GM12874 (cell line): ENCODE measurements at regions not wholly inside any gene's neighbourhood (a gene's known extent, or its start where the extent isn't known, plus 50 kb on each side); places are given as distances from the start of the nearest gene placed in this dataset.

Experiments
- TF ChIP-seq, protein P1 (sequence below): IDR thresholded peaks from 2 replicates; pipeline ENCODE4 v1.5.1; 2011; ENCODE audit warnings: low read depth, mild to moderate bottlenecking, control low read depth, low read length, moderate library complexity; ENCODE audit not compliant: insufficient read depth

DNA sequence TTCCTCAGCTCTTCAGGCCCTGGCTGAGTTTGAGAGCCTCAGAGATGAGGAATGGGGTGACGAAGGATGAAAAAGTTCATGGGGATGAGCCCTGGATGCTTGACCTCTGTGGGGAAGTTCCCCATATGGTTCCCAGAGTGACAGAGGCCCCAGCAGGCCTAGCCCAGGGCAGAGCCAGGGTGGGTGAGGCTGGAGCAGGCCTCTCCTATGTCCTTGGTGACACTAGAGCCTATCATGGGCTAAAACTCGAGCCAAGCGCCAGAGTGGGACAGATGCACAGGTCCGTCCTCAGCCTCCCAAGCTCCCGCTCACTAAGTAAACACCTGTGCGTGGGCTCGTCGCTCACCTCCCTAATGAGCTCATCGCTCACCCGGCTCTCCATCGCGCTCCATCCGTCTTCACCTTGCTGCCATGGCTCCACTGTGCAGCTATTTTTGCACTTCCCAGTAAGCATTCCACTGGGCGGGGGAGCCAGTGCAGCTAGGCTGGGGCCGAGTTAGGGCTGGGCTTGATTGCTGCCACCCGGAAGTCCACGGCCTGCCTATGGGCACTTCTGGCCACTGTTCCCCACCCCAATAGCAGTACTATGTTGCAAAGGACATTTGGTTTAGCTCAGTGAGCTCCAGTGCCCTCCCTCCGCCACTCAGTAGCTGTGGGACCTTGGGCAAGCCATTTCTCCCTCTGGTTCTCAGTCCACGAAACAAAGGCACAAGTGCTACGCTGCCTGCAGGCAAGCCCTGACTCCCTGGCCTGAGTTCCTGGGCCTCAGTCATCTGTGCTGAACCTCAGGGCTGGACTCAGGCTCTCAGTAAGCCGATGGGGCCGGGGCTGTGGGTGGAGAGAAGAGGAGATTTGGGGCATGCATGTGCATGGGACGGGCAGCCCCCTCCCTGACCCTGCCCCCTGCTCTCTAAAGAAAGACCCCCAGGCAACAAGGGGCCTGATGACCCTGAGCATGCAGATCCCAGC, 117.3 kb upstream of the PCBD1 start:
- TF ChIP-seq, protein P1, sequence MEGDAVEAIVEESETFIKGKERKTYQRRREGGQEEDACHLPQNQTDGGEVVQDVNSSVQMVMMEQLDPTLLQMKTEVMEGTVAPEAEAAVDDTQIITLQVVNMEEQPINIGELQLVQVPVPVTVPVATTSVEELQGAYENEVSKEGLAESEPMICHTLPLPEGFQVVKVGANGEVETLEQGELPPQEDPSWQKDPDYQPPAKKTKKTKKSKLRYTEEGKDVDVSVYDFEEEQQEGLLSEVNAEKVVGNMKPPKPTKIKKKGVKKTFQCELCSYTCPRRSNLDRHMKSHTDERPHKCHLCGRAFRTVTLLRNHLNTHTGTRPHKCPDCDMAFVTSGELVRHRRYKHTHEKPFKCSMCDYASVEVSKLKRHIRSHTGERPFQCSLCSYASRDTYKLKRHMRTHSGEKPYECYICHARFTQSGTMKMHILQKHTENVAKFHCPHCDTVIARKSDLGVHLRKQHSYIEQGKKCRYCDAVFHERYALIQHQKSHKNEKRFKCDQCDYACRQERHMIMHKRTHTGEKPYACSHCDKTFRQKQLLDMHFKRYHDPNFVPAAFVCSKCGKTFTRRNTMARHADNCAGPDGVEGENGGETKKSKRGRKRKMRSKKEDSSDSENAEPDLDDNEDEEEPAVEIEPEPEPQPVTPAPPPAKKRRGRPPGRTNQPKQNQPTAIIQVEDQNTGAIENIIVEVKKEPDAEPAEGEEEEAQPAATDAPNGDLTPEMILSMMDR, result no peak

DNA sequence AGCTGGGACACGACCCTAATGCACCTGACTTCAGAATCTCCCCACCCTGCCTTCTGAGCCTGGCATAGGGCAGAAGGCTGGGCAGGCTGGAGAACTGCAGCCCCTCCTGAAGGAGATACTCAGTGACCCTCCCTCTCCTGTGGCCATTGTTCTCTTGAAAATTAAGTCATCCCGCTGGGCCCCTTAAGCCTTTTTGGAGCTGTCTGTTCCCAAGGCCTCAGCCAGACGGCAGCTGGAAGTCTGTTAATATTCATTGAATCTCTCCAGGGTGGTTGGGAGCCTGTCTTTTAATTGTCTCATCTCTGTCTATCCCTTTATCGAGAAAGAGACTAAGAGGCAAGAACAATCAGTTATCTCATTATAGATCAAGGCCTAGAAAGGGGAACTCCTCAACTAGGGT, 118.1 kb upstream of the PCBD1 start:
- TF ChIP-seq, protein P1, result no peak

DNA sequence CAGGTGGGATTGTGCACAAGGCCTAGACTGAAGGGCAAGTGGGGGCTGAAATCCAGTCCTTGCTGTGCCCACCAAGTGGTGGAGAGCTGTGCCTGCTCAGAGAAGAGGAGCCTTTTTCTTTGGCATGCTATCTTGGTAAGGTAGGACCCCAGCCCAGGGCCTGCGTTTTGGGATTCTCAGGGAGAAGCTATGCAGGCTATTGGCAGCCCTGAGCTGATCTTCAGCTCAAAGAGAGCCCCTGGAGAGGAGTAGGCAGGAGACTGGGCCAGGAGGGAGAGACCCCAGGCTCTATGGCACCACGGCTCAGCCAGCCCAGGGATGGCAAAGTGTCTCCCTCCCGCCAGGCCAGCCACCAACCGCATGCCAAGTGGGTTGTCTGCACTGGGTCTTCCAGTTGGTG, 119.2 kb upstream of the PCBD1 start:
- TF ChIP-seq, protein P1, result no peak

DNA sequence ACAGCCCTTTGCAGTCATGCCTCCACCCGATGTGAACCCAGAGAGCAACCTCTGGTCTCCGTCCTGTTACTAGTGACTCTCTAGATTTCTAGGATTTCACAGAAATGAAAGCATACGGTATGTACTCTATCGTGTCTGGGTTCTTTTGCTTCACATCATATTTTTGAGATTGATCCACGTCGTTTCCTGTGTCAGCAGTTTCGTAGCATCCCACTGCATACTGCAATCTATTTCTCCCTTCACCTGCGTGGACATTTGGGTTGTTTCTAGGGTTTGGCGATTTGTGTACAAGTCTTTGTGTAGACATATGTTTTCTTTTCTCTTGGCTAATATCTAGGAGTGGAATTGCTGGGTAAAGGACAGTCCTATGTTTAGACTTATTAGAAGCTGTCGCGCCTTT, 119.8 kb upstream of the PCBD1 start:
- TF ChIP-seq, protein P1, result no peak

DNA sequence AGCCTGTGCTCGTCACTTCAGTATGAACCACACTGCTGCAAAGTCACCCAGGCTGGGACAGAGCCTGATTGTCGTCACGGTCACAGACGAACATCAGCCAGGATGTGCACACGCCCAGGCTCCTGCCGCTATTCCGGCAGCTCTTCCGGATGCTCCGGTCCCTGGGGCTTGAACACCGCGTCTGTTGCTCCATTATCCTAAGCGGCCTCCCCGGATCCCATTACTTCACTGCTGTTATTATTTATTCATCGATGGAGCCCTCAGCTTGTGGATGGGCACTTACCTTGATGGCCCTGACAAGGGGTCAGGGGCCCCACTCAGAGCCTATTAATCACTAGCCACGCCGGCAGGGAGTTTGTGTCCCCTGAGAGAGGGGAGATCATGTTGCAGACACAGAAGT, 120.8 kb upstream of the PCBD1 start:
- TF ChIP-seq, protein P1, result no peak

DNA sequence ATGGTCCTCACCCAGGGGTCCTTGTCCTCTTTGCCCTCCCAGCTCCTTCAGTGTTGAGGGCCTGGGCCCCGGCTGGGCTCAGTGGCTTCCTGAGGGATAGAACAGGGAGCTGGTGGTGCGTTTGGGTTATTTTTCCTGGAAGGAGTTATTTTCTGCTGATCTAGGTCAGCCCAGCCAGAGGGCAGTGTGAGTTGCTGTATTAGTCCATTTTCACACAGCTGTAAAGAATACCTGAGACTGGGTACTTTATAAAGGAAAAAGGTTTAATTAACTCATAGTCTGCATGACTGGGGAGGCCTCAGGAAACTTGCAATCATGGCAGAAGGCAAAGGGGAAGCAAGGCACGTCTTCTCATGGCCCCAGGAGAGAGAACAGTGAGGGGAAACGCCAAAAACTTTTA, 122.4 kb upstream of the PCBD1 start:
- TF ChIP-seq, protein P1, result no peak

DNA sequence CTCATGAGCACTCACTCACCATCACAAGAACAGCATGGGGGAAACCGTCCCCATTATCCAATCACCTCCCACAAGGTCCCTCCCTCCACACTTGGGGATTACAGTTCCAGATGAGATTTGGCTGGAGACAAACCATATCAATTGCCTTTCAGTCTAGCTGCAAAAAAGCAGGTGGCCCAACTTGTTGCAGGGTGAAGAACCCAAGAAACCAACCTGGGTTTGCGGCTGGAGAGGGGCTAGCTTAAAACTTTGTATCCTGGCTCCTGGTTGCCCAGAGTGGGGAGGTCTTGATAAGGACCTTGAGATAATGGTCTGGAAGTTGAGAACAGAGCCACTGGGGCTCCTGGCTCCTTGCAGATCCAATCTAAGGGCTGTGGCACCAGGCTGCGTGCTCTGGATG, 122.8 kb upstream of the PCBD1 start:
- TF ChIP-seq, protein P1, result no peak
